SK-N-SH (cell line): ENCODE measurements at regions not wholly inside any gene's neighbourhood (a gene's known extent, or its start where the extent isn't known, plus 50 kb on each side); places are given as distances from the start of the nearest gene placed in this dataset.

Source experiments
- CTCF ChIP-seq: fragments of 200-600 bp; sonication (generic); IDR thresholded peaks from 2 replicates; pipeline ENCODE4 v1.6.1; 2017; ENCODE audit warnings: antibody characterized with exemption, mild to moderate bottlenecking, moderate library complexity
- EP300 ChIP-seq, 2 experiments: IDR thresholded peaks; 2 replicates each; pipeline versions ENCODE4 v1.4.0 to v1.6.1; 2012; ENCODE audit warnings: borderline replicate concordance in 1 of 2, low read depth in 1 of 2, low read length in 1 of 2
- FOSL2 ChIP-seq: IDR thresholded peaks from 2 replicates; pipeline ENCODE4 v1.4.0; 2012; ENCODE audit warnings: low read depth, mild to moderate bottlenecking, moderate library complexity, borderline replicate concordance
- FOXJ3 ChIP-seq: sonication (generic); formaldehyde crosslinking; IDR thresholded peaks from 2 replicates; pipeline ENCODE4 v1.5.1; 2020; ENCODE audit warnings: mild to moderate bottlenecking, missing genetic modification reagents
- GABPA ChIP-seq: IDR thresholded peaks from 2 replicates; pipeline ENCODE4 v1.4.0; 2012; ENCODE audit warnings: low read depth, mild to moderate bottlenecking
- PBX3 ChIP-seq: IDR thresholded peaks from 2 replicates; pipeline ENCODE4; 2012
- POLR2AphosphoS5 ChIP-seq: IDR thresholded peaks from 2 replicates; pipeline ENCODE4 v1.6.1; 2012; ENCODE audit warnings: low read depth, low read length
- REST ChIP-seq: IDR thresholded peaks from 2 replicates; pipeline ENCODE4 v1.6.1; 2012; ENCODE audit warnings: mild to moderate bottlenecking, low read depth, low read length, moderate library complexity
- RFX5 ChIP-seq: IDR thresholded peaks from 2 replicates; pipeline ENCODE4 v1.6.1; 2012; ENCODE audit warnings: mild to moderate bottlenecking, improper control_type of control experiment, low read length
- TCF12 ChIP-seq: IDR thresholded peaks from 2 replicates; pipeline ENCODE4 v1.4.0; 2012
- USF2 ChIP-seq: fragments of 150-350 bp; IDR thresholded peaks from 2 replicates; pipeline ENCODE4 v1.6.1; 2017; ENCODE audit warnings: antibody characterized with exemption, low read length, low read depth, borderline replicate concordance

DNA sequence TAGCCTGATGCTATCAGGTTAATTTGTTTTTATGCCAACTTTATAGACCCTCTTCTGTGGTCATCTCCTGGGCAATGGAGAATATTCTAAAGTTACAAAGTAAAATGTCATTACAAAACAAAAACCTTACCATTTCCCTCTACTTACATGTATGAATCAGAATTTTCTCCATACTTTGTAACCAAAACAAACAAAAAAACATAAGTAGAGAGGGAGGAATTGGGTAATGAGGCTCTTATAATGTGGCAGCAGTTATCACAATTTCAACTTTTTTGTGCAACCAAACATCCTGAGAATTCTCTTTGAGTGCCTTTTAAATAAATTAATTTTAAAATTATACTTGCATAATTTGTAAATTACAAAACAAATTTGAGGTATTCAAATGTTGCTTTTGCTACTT, 332.8 kb downstream of the TXNL1 start:
- TF ChIP-seq EP300 (IDR thresholded peaks at IDR 0.05; ENCODE audit: borderline replicate concordance in 1 of 2, low read depth in 1 of 2, low read length in 1 of 2) = no peak
- TF ChIP-seq RFX5 = no peak
- TF ChIP-seq POLR2AphosphoS5 = no peak
- no peak for TF ChIP-seq CTCF
- TF ChIP-seq FOSL2 = no peak
- no peak for TF ChIP-seq TCF12
- TF ChIP-seq USF2 = no peak
- no peak for TF ChIP-seq GABPA
- TF ChIP-seq FOXJ3 (CRISPR knock-in tag) = no peak
- TF ChIP-seq PBX3 = no peak
- no peak for TF ChIP-seq REST
